Mesenchymal stem cell (in vitro differentiated cells and primary cell): ENCODE measurements at regions not wholly inside any gene's neighbourhood (a gene's known extent, or its start where the extent isn't known, plus 50 kb on each side); places are given as distances from the start of the nearest gene placed in this dataset.

Source experiments
- DNase-seq: peaks from one replicate; pipeline ENCODE4 v3.0.0-alpha.2; 2013
- H2AFZ ChIP-seq: one replicate; pipeline ENCODE4 v1.6.1; 2013; ENCODE audit warnings: low read depth, mild to moderate bottlenecking, control low read depth, inconsistent platforms, low read length, moderate library complexity
- H2AK5ac ChIP-seq: 2 replicates; pipeline ENCODE4 v1.6.1; 2013; ENCODE audit warnings: low read length, moderate library complexity, mild to moderate bottlenecking, inconsistent platforms; ENCODE audit not compliant: severe bottlenecking
- H2BK120ac ChIP-seq: one replicate; pipeline ENCODE4 v1.6.1; 2013; ENCODE audit warnings: low read depth, mild to moderate bottlenecking, inconsistent platforms, low read length, moderate library complexity
- H2BK12ac ChIP-seq, 2 experiments: one replicate each; pipeline ENCODE4 v1.6.1; 2013; ENCODE audit warnings: inconsistent platforms in 2 of 2, low read length in 2 of 2, mild to moderate bottlenecking in 2 of 2, moderate library complexity in 2 of 2, control low read depth in 1 of 2
- H2BK15ac ChIP-seq: one replicate; pipeline ENCODE4 v1.6.1; 2013; ENCODE audit warnings: mild to moderate bottlenecking, low read depth, inconsistent platforms; ENCODE audit not compliant: poor library complexity, severe bottlenecking
- H2BK5ac ChIP-seq: 2 replicates; pipeline ENCODE4 v1.6.1; 2013; ENCODE audit warnings: low read depth, mild to moderate bottlenecking, low read length, control low read depth, inconsistent platforms; ENCODE audit not compliant: poor library complexity, severe bottlenecking
- H3K14ac ChIP-seq, 2 experiments: one replicate each; pipeline ENCODE4 v1.6.1; 2013; ENCODE audit warnings: inconsistent platforms in 2 of 2, low read length in 2 of 2, control low read depth in 1 of 2, mild to moderate bottlenecking in 1 of 2, moderate library complexity in 1 of 2
- H3K18ac ChIP-seq, 2 experiments: one replicate each; pipeline ENCODE4 v1.6.1; 2013; ENCODE audit warnings: inconsistent platforms in 2 of 2, low read length in 2 of 2, control low read depth in 1 of 2, low read depth in 1 of 2, mild to moderate bottlenecking in 1 of 2
- H3K23ac ChIP-seq, 2 experiments: one replicate each; pipeline ENCODE4 v1.6.1; 2013; ENCODE audit warnings: inconsistent platforms in 2 of 2, low read length in 2 of 2, mild to moderate bottlenecking in 2 of 2, moderate library complexity in 2 of 2, control low read depth in 1 of 2
- H3K27ac ChIP-seq: 2 replicates; pipeline ENCODE4 v1.5.1; 2013; ENCODE audit warnings: mild to moderate bottlenecking, moderate library complexity, low read length, control low read depth, inconsistent platforms; ENCODE audit not compliant: poor library complexity, severe bottlenecking
- H3K27me3 ChIP-seq, 2 experiments: 2 replicates each; pipeline versions ENCODE4 v1.6.1 to v1.7.0; 2013; ENCODE audit warnings: low read length in 2 of 2, mild to moderate bottlenecking in 2 of 2, moderate library complexity in 2 of 2, control low read depth in 1 of 2, inconsistent platforms in 1 of 2; ENCODE audit not compliant: control insufficient read depth in 1 of 2, insufficient read depth in 1 of 2
- H3K36me3 ChIP-seq, 2 experiments: 2 replicates each; pipeline versions ENCODE4 v1.6.1 to v1.7.0; 2013; ENCODE audit warnings: low read length in 2 of 2, control low read depth in 1 of 2, inconsistent platforms in 1 of 2, low read depth in 1 of 2, mild to moderate bottlenecking in 1 of 2; ENCODE audit not compliant: insufficient read depth in 2 of 2, control insufficient read depth in 1 of 2
- H3K4ac ChIP-seq, 2 experiments: one replicate each; pipeline ENCODE4 v1.6.1; 2013; ENCODE audit warnings: inconsistent platforms in 2 of 2, low read length in 2 of 2, mild to moderate bottlenecking in 2 of 2, moderate library complexity in 2 of 2, control low read depth in 1 of 2, low read depth in 1 of 2
- H3K4me1 ChIP-seq: 2 replicates; pipeline ENCODE4 v1.6.1; 2013; ENCODE audit warnings: low read depth, low read length, control low read depth; ENCODE audit not compliant: control insufficient read depth, insufficient read depth
- H3K4me2 ChIP-seq: 2 replicates; pipeline ENCODE4 v1.6.1; 2013; ENCODE audit warnings: low read length, mild to moderate bottlenecking, inconsistent platforms; ENCODE audit not compliant: poor library complexity, severe bottlenecking
- H3K4me3 ChIP-seq, 2 experiments: 2 replicates each; pipeline versions ENCODE4 v1.5.1 to v1.7.0; 2013; ENCODE audit warnings: low read length in 2 of 2, mild to moderate bottlenecking in 2 of 2, control low read depth in 1 of 2, low read depth in 1 of 2; ENCODE audit not compliant: insufficient read depth in 1 of 2
- H3K79me1 ChIP-seq: replicated peaks from 2 replicates; pipeline ENCODE4 v1.6.1; 2013; ENCODE audit warnings: mild to moderate bottlenecking, control low read depth, low read length, inconsistent platforms; ENCODE audit not compliant: poor library complexity, severe bottlenecking
- H3K9ac ChIP-seq: 2 replicates; pipeline ENCODE4 v1.7.0; 2013; ENCODE audit warnings: mild to moderate bottlenecking, low read length, moderate library complexity
- H3K9me3 ChIP-seq: 2 replicates; pipeline ENCODE4 v1.7.0; 2013; ENCODE audit warnings: mild to moderate bottlenecking, low read length; ENCODE audit not compliant: control insufficient read depth
- H4K8ac ChIP-seq: one replicate; pipeline ENCODE4 v1.6.1; 2013; ENCODE audit warnings: inconsistent platforms, mild to moderate bottlenecking, low read length, moderate library complexity
- H4K91ac ChIP-seq: one replicate; pipeline ENCODE4 v1.6.1; 2013; ENCODE audit warnings: mild to moderate bottlenecking, low read length, inconsistent platforms
- WGBS: methylation state at CpG from one replicate; pipeline ENCODE4 v1.1.7; 2013; ENCODE audit warnings: mixed read lengths; 5-methylcytosine and 5-hydroxymethylcytosine counted together

- Histone ChIP-seq H2BK120ac (no peak overlapping the region), H3K9me3 (no peaks in the 10 kb centered on the region), H3K14ac (no peak overlapping the region), H3K4me1 (peaks cover 3% of the 10 kb centered on the region), H3K4ac (no peak overlapping the region), H2BK5ac (no peak overlapping the region), H4K91ac (no peak overlapping the region), H4K8ac (no peak overlapping the region), H3K36me3 (no peaks in the 10 kb centered on the region), H3K9ac (no peak overlapping the region), H2BK12ac (no peak overlapping the region), H3K4me3 (no peak overlapping the region), H3K18ac (no peak overlapping the region), H2AK5ac (no peak overlapping the region), H3K27ac (no peak overlapping the region), H3K4me2 (no peak overlapping the region), H3K23ac (no peak overlapping the region), H2AFZ (no peak overlapping the region), H3K27me3 (no peaks in the 10 kb centered on the region), H2BK15ac (no peak overlapping the region), H3K79me1 (no peaks in the 10 kb centered on the region)
- WGBS, result no CpG with 5 or more reads among the region's 4 CpGs
- DNase-seq, result no peak
Measured at GRCh38 chr1:244958593-244958992, 94.2 kb upstream of the HNRNPU start.

GRCh38 chr1:244957525-244957924 lies 93.2 kb upstream of the HNRNPU start:
- no peak overlapping the region for H2BK15ac ChIP-seq
- no peaks in the 10 kb centered on the region for H3K9me3 ChIP-seq
- no peak overlapping the region for H3K23ac ChIP-seq
- no peak for DNase-seq
- no peak overlapping the region for H2AK5ac ChIP-seq
- no peak overlapping the region for H3K18ac ChIP-seq
- 89% methylated on average over 4 of the region's 6 CpGs for WGBS
- H3K4me1 ChIP-seq, result no peaks in the 10 kb centered on the region
- no peak overlapping the region for H3K9ac ChIP-seq
- H3K4ac ChIP-seq, result no peak overlapping the region
- H3K4me2 ChIP-seq, result no peak overlapping the region
- H3K14ac ChIP-seq, result no peak overlapping the region
- no peak overlapping the region for H2AFZ ChIP-seq
- H3K79me1 ChIP-seq, result no peaks in the 10 kb centered on the region
- H2BK120ac ChIP-seq, result no peak overlapping the region
- H2BK12ac ChIP-seq, result no peak overlapping the region
- no peak overlapping the region for H4K8ac ChIP-seq
- no peak overlapping the region for H4K91ac ChIP-seq
- no peak overlapping the region for H3K27ac ChIP-seq
- no peaks in the 10 kb centered on the region for H3K27me3 ChIP-seq
- H3K4me3 ChIP-seq, result no peak overlapping the region
- H2BK5ac ChIP-seq, result no peak overlapping the region
- H3K36me3 ChIP-seq, result no peaks in the 10 kb centered on the region

GRCh38 chr1:244957122-244957521 lies 92.8 kb upstream of the HNRNPU start:
- Histone ChIP-seq H3K4me2 (no peak overlapping the region), H4K91ac (no peak overlapping the region), H2AFZ (no peak overlapping the region), H2BK5ac (no peak overlapping the region), H3K27ac (no peak overlapping the region), H3K36me3 (no peaks in the 10 kb centered on the region), H3K4me3 (no peak overlapping the region), H2BK12ac (no peak overlapping the region), H2BK120ac (no peak overlapping the region), H3K4me1 (no peaks in the 10 kb centered on the region), H3K79me1 (no peaks in the 10 kb centered on the region), H4K8ac (no peak overlapping the region), H3K14ac (no peak overlapping the region), H2BK15ac (no peak overlapping the region), H3K9ac (no peak overlapping the region), H3K4ac (no peak overlapping the region), H3K23ac (no peak overlapping the region), H3K27me3 (no peaks in the 10 kb centered on the region), H3K18ac (no peak overlapping the region), H3K9me3 (no peaks in the 10 kb centered on the region), H2AK5ac (no peak overlapping the region)
- no peak for DNase-seq
- 95% methylated on average over 2 of the region's 6 CpGs for WGBS

- H2AFZ ChIP-seq, result no peak overlapping the region
- H4K8ac ChIP-seq, result no peak overlapping the region
- no peak overlapping the region for H3K14ac ChIP-seq
- 98% methylated on average over 4 of the region's 5 CpGs for WGBS
- H2AK5ac ChIP-seq, result no peak overlapping the region
- DNase-seq, result no peak
- no peak overlapping the region for H2BK15ac ChIP-seq
- H3K23ac ChIP-seq, result no peak overlapping the region
- H3K27me3 ChIP-seq, result no peaks in the 10 kb centered on the region
- no peaks in the 10 kb centered on the region for H3K79me1 ChIP-seq
- no peak overlapping the region for H2BK120ac ChIP-seq
- H2BK12ac ChIP-seq, result no peak overlapping the region
- no peaks in the 10 kb centered on the region for H3K9me3 ChIP-seq
- no peak overlapping the region for H2BK5ac ChIP-seq
- no peak overlapping the region for H4K91ac ChIP-seq
- H3K18ac ChIP-seq, result no peak overlapping the region
- no peak overlapping the region for H3K4me3 ChIP-seq
- H3K4me2 ChIP-seq, result no peak overlapping the region
- no peak overlapping the region for H3K27ac ChIP-seq
- H3K36me3 ChIP-seq, result no peaks in the 10 kb centered on the region
- H3K4me1 ChIP-seq, result no peaks in the 10 kb centered on the region
- H3K9ac ChIP-seq, result no peak overlapping the region
- H3K4ac ChIP-seq, result no peak overlapping the region
Measured at GRCh38 chr1:244955661-244956060, 91.3 kb upstream of the HNRNPU start.
